IMR-90 (cell line): ENCODE measurements at regions not wholly inside any gene's neighbourhood (a gene's known extent, or its start where the extent isn't known, plus 50 kb on each side); places are given as distances from the start of the nearest gene placed in this dataset.

Experiments used
- CTCF ChIP-seq: conservative IDR thresholded peaks from 2 replicates; pipeline ENCODE4 v1.5.1; 2012; ENCODE audit warnings: mild to moderate bottlenecking, low read depth, low read length, improper control_type of control experiment
- MAZ ChIP-seq: IDR thresholded peaks from 2 replicates; pipeline ENCODE4 v1.6.1; 2012; ENCODE audit warnings: low read depth, mild to moderate bottlenecking, low read length, improper control_type of control experiment, moderate library complexity, borderline replicate concordance
- RAD21 ChIP-seq: IDR thresholded peaks from 2 replicates; pipeline ENCODE4 v1.6.1; 2012; ENCODE audit warnings: low read length, improper control_type of control experiment
- SMC3 ChIP-seq: fragments of 150-350 bp; IDR thresholded peaks from 2 replicates; pipeline ENCODE4 v1.6.1; 2016; ENCODE audit warnings: low read depth, mild to moderate bottlenecking, antibody characterized with exemption, low read length, moderate library complexity

DNA sequence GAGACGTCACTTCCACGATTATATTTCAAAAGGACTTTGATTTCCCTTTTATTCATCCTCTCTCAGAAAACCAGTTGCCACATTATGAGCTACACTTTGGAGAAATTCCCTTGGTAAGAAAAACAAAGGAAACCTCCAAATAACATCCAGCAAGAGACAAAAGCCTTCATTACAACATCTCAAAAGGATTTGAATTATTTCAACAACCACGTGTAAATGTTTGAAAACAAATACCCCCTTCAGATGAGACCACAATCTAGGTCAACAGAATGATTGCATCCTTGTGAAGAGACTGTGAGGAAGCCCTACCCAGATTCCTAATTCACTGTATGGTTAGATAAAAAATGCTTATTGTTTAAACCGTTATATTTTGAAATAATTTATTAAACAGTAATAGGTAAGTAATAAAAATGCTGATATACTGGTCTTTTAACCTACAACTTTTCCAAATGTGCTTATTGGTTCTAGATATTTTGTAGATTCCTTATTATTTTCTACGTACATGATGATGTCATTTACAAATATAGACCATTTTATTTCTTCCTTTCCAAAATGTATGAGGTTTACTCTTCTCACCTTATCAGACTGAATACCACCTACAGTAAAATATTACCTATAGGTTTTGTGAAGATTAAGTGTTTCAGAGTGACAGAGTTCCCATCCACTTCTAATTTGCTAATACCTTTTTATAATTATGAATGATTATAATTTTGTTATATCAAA is 922.7 kb upstream of the CHAC2 start:
- TF ChIP-seq MAZ (no peak), CTCF (no peak), SMC3 (no peak), RAD21 (no peak)
